HEK293T (cell line): ENCODE measurements at regions not wholly inside any gene's neighbourhood (a gene's known extent, or its start where the extent isn't known, plus 50 kb on each side); places are given as distances from the start of the nearest gene placed in this dataset.

Experiments
- BHLHE40 ChIP-seq: fragments of 450-650 bp; IDR thresholded peaks from 2 replicates; pipeline ENCODE4 v1.6.1; 2016; ENCODE audit warnings: mild to moderate bottlenecking, moderate library complexity, borderline replicate concordance
- ELF4 ChIP-seq: fragments of 450-650 bp; IDR thresholded peaks from 2 replicates; pipeline ENCODE4 v1.6.1; 2017; ENCODE audit warnings: antibody characterized with exemption
- FOXK2 ChIP-seq: fragments of 450-650 bp; IDR thresholded peaks from 2 replicates; pipeline ENCODE4 v1.6.1; 2016; ENCODE audit warnings: mild to moderate bottlenecking
- LEF1 ChIP-seq: fragments of 450-650 bp; IDR thresholded peaks from 2 replicates; pipeline ENCODE4 v1.6.1; 2017; ENCODE audit warnings: mild to moderate bottlenecking, borderline replicate concordance
- NFRKB ChIP-seq: fragments of 450-650 bp; IDR thresholded peaks from 2 replicates; pipeline ENCODE4 v1.6.1; 2016; ENCODE audit warnings: mild to moderate bottlenecking, moderate library complexity
- SP1 ChIP-seq: fragments of 450-650 bp; IDR thresholded peaks from 2 replicates; pipeline ENCODE4 v1.6.1; 2017
- SUZ12 ChIP-seq: fragments of 450-650 bp; IDR thresholded peaks from 2 replicates; pipeline ENCODE4 v1.6.1; 2016; ENCODE audit warnings: mild to moderate bottlenecking
- ZNF384 ChIP-seq: fragments of 450-650 bp; IDR thresholded peaks from 2 replicates; pipeline ENCODE4 v1.6.1; 2016
- TF ChIP-seq, protein P1 (sequence below): fragments of 450-650 bp; IDR thresholded peaks from 2 replicates; pipeline ENCODE4 v1.6.1; 2016

DNA sequence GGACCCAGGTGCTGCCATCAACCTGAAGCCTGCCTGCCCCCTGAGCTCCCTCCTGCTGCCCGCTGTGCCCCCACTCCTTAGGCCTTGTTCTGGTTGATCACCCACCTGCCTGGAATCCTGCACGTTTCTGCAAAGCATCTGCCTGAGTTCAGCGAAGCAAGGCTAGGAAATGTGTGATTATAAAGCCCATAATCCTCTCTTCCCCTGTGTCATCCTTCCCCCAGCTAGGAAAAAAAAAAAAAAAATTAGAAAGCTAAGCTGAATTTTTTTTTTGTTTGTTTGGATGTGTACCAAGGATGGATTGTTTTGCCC lies 93.2 kb downstream of the FOXA2 start:
- TF ChIP-seq NFRKB (no peak), SP1 (no peak), ELF4 (no peak), SUZ12 (no peak), ZNF384 (no peak), FOXK2 (no peak), LEF1 (no peak), BHLHE40 (no peak)
- TF ChIP-seq, protein P1, sequence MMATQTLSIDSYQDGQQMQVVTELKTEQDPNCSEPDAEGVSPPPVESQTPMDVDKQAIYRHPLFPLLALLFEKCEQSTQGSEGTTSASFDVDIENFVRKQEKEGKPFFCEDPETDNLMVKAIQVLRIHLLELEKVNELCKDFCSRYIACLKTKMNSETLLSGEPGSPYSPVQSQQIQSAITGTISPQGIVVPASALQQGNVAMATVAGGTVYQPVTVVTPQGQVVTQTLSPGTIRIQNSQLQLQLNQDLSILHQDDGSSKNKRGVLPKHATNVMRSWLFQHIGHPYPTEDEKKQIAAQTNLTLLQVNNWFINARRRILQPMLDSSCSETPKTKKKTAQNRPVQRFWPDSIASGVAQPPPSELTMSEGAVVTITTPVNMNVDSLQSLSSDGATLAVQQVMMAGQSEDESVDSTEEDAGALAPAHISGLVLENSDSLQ, result no peak
